Stimulated activated memory B cell treated with anti-CD40 and anti-IgM and Interleukin-4, amounts not matched to agents 10 μg/mL and 1 μg/mL and 100 μg/mL, for 72 hours (primary cell): ENCODE measurements at regions not wholly inside any gene's neighbourhood (a gene's known extent, or its start where the extent isn't known, plus 50 kb on each side); places are given as distances from the start of the nearest gene placed in this dataset.

Source experiments
- ATAC-seq: fragments of 150-1000 bp; cut with Tn5 transposase; 2 replicates; pipeline ENCODE4 v1.10.0; 2021
- H3K27ac Mint-ChIP-seq: one replicate; pipeline ENCODE4 v1.8.0; 2022; ENCODE audit warnings: mild to moderate bottlenecking, mixed read lengths
- H3K27me3 Mint-ChIP-seq: one replicate; pipeline ENCODE4 v1.8.0; 2022; ENCODE audit warnings: mixed read lengths
- H3K36me3 Mint-ChIP-seq: one replicate; pipeline ENCODE4 v1.8.0; 2022; ENCODE audit warnings: mixed read lengths
- H3K4me1 Mint-ChIP-seq: one replicate; pipeline ENCODE4 v1.8.0; 2022; ENCODE audit warnings: mixed read lengths
- H3K4me3 Mint-ChIP-seq: one replicate; pipeline ENCODE4 v1.8.0; 2022; ENCODE audit warnings: mild to moderate bottlenecking, moderate library complexity, mixed read lengths
- H3K9me3 Mint-ChIP-seq: one replicate; pipeline ENCODE4 v1.8.0; 2022; ENCODE audit warnings: mixed read lengths

GRCh38 chr18:7373441-7373840 lies 142.6 kb downstream of the LRRC30 start:
- Mint-ChIP-seq H3K4me1 (no peaks in the 10 kb centered on the region), H3K27ac (no peak overlapping the region), H3K9me3 (peaks cover 6% of the 10 kb centered on the region), H3K27me3 (no peaks in the 10 kb centered on the region), H3K4me3 (no peak overlapping the region), H3K36me3 (no peaks in the 10 kb centered on the region)
- no peak for ATAC-seq

- no peak overlapping the region for H3K4me3 Mint-ChIP-seq
- H3K27me3 Mint-ChIP-seq: no peaks in the 10 kb centered on the region
- H3K27ac Mint-ChIP-seq: no peak overlapping the region
- H3K36me3 Mint-ChIP-seq: no peaks in the 10 kb centered on the region
- no peaks in the 10 kb centered on the region for H3K4me1 Mint-ChIP-seq
- peaks cover 10% of the 10 kb centered on the region for H3K9me3 Mint-ChIP-seq
- ATAC-seq: no peak
These were observed 150.4 kb downstream of the LRRC30 start for GRCh38 chr18:7381307-7381706.

- no peaks in the 10 kb centered on the region for H3K4me1 Mint-ChIP-seq
- no peaks in the 10 kb centered on the region for H3K36me3 Mint-ChIP-seq
- peaks cover 8% of the 10 kb centered on the region for H3K9me3 Mint-ChIP-seq
- ATAC-seq: no peak
- H3K27ac Mint-ChIP-seq: no peak overlapping the region
- no peaks in the 10 kb centered on the region for H3K27me3 Mint-ChIP-seq
- no peak overlapping the region for H3K4me3 Mint-ChIP-seq
These were observed 151.6 kb downstream of the LRRC30 start for GRCh38 chr18:7382328-7383001.

GRCh38 chr18:7383002-7383980 lies 152.4 kb downstream of the LRRC30 start:
- ATAC-seq: no peak
- Mint-ChIP-seq H3K36me3 (no peaks in the 10 kb centered on the region), H3K9me3 (peaks cover 8% of the 10 kb centered on the region), H3K4me1 (no peaks in the 10 kb centered on the region), H3K27me3 (no peaks in the 10 kb centered on the region), H3K27ac (no peak overlapping the region), H3K4me3 (no peak overlapping the region)

GRCh38 chr18:7388741-7389140 lies 157.9 kb downstream of the LRRC30 start:
- Mint-ChIP-seq H3K27me3 (no peaks in the 10 kb centered on the region), H3K4me3 (no peak overlapping the region)
- ATAC-seq: no peak

GRCh38 chr18:7390731-7391492 lies 160.0 kb downstream of the LRRC30 start:
- Mint-ChIP-seq H3K4me1 (no peaks in the 10 kb centered on the region), H3K9me3 (peaks cover 9% of the 10 kb centered on the region), H3K27ac (no peak overlapping the region), H3K27me3 (no peaks in the 10 kb centered on the region), H3K36me3 (no peaks in the 10 kb centered on the region), H3K4me3 (no peak overlapping the region)
- ATAC-seq: no peak

More at GRCh38 chr18:7388741-7389140, 157.9 kb downstream of the LRRC30 start:
- Mint-ChIP-seq H3K4me1 (no peaks in the 10 kb centered on the region), H3K9me3 (peaks cover 12% of the 10 kb centered on the region), H3K27ac (no peak overlapping the region), H3K36me3 (no peaks in the 10 kb centered on the region)

- peak; percentile 8 for ATAC-seq
- H3K36me3 Mint-ChIP-seq: no peaks in the 10 kb centered on the region
- no peak overlapping the region for H3K4me3 Mint-ChIP-seq
- H3K27me3 Mint-ChIP-seq: no peaks in the 10 kb centered on the region
- H3K4me1 Mint-ChIP-seq: no peaks in the 10 kb centered on the region
- no peak overlapping the region for H3K27ac Mint-ChIP-seq
- H3K9me3 Mint-ChIP-seq: peaks cover 7% of the 10 kb centered on the region
These were observed 162.2 kb downstream of the LRRC30 start for GRCh38 chr18:7393080-7393479.

GRCh38 chr18:7394050-7394659 lies 163.3 kb downstream of the LRRC30 start:
- Mint-ChIP-seq H3K27me3 (no peaks in the 10 kb centered on the region), H3K9me3 (peaks cover 7% of the 10 kb centered on the region), H3K27ac (no peak overlapping the region), H3K36me3 (no peaks in the 10 kb centered on the region), H3K4me3 (no peak overlapping the region), H3K4me1 (no peaks in the 10 kb centered on the region)
- ATAC-seq: no peak

GRCh38 chr18:7395566-7395965 lies 164.7 kb downstream of the LRRC30 start:
- Mint-ChIP-seq H3K27ac (no peak overlapping the region), H3K27me3 (no peaks in the 10 kb centered on the region), H3K4me3 (no peak overlapping the region), H3K36me3 (no peaks in the 10 kb centered on the region), H3K9me3 (peaks cover 4% of the 10 kb centered on the region), H3K4me1 (no peaks in the 10 kb centered on the region)
- no peak for ATAC-seq

GRCh38 chr18:7413906-7414305 lies 153.2 kb upstream of the PTPRM start:
- Mint-ChIP-seq H3K4me3 (no peak overlapping the region), H3K27me3 (no peaks in the 10 kb centered on the region), H3K9me3 (peaks cover 5% of the 10 kb centered on the region), H3K27ac (no peak overlapping the region), H3K36me3 (no peaks in the 10 kb centered on the region), H3K4me1 (no peaks in the 10 kb centered on the region)
- no peak for ATAC-seq

- Mint-ChIP-seq H3K4me3 (no peak overlapping the region), H3K36me3 (no peaks in the 10 kb centered on the region), H3K9me3 (peaks cover 5% of the 10 kb centered on the region), H3K27ac (no peak overlapping the region), H3K4me1 (no peaks in the 10 kb centered on the region), H3K27me3 (no peaks in the 10 kb centered on the region)
- ATAC-seq: no peak
These were observed 152.7 kb upstream of the PTPRM start for GRCh38 chr18:7414459-7414858.

GRCh38 chr18:7415081-7415894 lies 151.8 kb upstream of the PTPRM start:
- no peak for ATAC-seq
- H3K36me3 Mint-ChIP-seq: no peaks in the 10 kb centered on the region
- H3K4me3 Mint-ChIP-seq: no peak overlapping the region
- no peak overlapping the region for H3K27ac Mint-ChIP-seq
- H3K27me3 Mint-ChIP-seq: no peaks in the 10 kb centered on the region
- H3K9me3 Mint-ChIP-seq: peaks cover 3% of the 10 kb centered on the region
- no peaks in the 10 kb centered on the region for H3K4me1 Mint-ChIP-seq

GRCh38 chr18:7417727-7418126 lies 149.4 kb upstream of the PTPRM start:
- Mint-ChIP-seq H3K9me3 (peaks cover 3% of the 10 kb centered on the region), H3K4me1 (no peaks in the 10 kb centered on the region), H3K4me3 (no peak overlapping the region), H3K27ac (no peak overlapping the region), H3K27me3 (no peaks in the 10 kb centered on the region), H3K36me3 (no peaks in the 10 kb centered on the region)
- no peak for ATAC-seq

GRCh38 chr18:7429831-7430230 lies 137.3 kb upstream of the PTPRM start:
- H3K4me1 Mint-ChIP-seq: no peaks in the 10 kb centered on the region
- H3K27me3 Mint-ChIP-seq: no peaks in the 10 kb centered on the region
- H3K27ac Mint-ChIP-seq: no peak overlapping the region
- no peak overlapping the region for H3K4me3 Mint-ChIP-seq
- no peaks in the 10 kb centered on the region for H3K36me3 Mint-ChIP-seq
- peaks cover 3% of the 10 kb centered on the region for H3K9me3 Mint-ChIP-seq
- no peak for ATAC-seq
